ENCODE measurements at regions not wholly inside any gene's neighbourhood (a gene's known extent, or its start where the extent isn't known, plus 50 kb on each side); places are given as distances from the start of the nearest gene placed in this dataset.

- TF ChIP-seq CTCF (IDR thresholded peaks at IDR 0.05; ENCODE audit: low read depth, low read length), result no peak
- H3K4me3 ChIP-seq (ENCODE audit: low read depth, low read length), result no peak overlapping the region
Observed at GRCh38 chr2:19086231-19086651, 272.2 kb downstream of the OSR1 start.

GRCh38 chr2:19078709-19079108 is 279.7 kb downstream of the OSR1 start:
- TF ChIP-seq CTCF (IDR thresholded peaks at IDR 0.05; ENCODE audit: low read depth, low read length), result no peak
- no peak overlapping the region for H3K4me3 ChIP-seq (ENCODE audit: low read depth, low read length)

- no peak overlapping the region for H3K4me3 ChIP-seq (ENCODE audit: low read depth, low read length)
- no peak for TF ChIP-seq CTCF (IDR thresholded peaks at IDR 0.05; ENCODE audit: low read depth, low read length)
Observed at GRCh38 chr2:19073522-19073921, 284.9 kb downstream of the OSR1 start.

GRCh38 chr2:19072161-19072560 is 286.3 kb downstream of the OSR1 start:
- TF ChIP-seq CTCF (IDR thresholded peaks at IDR 0.05; ENCODE audit: low read depth, low read length), result no peak
- no peak overlapping the region for H3K4me3 ChIP-seq (ENCODE audit: low read depth, low read length)

GRCh38 chr2:19070886-19071285 is 287.5 kb downstream of the OSR1 start:
- TF ChIP-seq CTCF (IDR thresholded peaks at IDR 0.05; ENCODE audit: low read depth, low read length), result no peak
- no peak overlapping the region for H3K4me3 ChIP-seq (ENCODE audit: low read depth, low read length)

- TF ChIP-seq CTCF (IDR thresholded peaks at IDR 0.05; ENCODE audit: low read depth, low read length), result no peak
- H3K4me3 ChIP-seq (ENCODE audit: low read depth, low read length), result no peak overlapping the region
Observed at GRCh38 chr2:19068206-19068605, 290.2 kb downstream of the OSR1 start.

GRCh38 chr2:19062370-19062769 is 296.1 kb downstream of the OSR1 start:
- H3K4me3 ChIP-seq (ENCODE audit: low read depth, low read length), result no peak overlapping the region
- no peak for TF ChIP-seq CTCF (IDR thresholded peaks at IDR 0.05; ENCODE audit: low read depth, low read length)
